ENCODE measurements at regions not wholly inside any gene's neighbourhood (a gene's known extent, or its start where the extent isn't known, plus 50 kb on each side); places are given as distances from the start of the nearest gene placed in this dataset.

DNA sequence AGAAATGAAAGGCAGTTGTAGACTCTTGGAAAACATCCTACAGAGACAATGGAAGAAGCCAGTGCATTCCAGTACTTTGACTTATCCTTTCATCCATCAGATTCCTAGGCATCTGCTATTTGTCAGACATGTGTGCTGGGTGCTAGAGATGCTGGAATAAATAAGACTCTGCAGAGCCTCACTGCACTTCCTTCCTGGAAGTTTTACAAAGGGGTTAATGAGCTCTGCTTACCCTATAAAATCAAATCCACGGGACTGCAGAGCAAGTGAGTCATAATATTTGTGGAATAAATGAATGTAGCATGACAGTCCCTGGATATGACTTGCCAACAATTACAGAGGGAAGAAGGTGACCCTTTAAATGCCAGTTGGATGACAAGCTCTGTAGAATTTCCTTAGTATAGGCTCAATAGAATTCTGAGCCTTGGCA is 52.7 kb upstream of the NPAS2 start:
- Histone ChIP-seq H3K9ac (replicated peaks; ENCODE audit: extremely low read depth, insufficient read depth, low read length) (peak overlapping the region; percentile 2), H2AFZ (ENCODE audit: low read depth, low read length) (no peak overlapping the region), H3K27me3 (ENCODE audit: control insufficient read depth in 2 of 2, insufficient read depth in 2 of 2, low read length in 2 of 2) (no peaks in the 10 kb centered on the region), H3K4me1 (ENCODE audit: control insufficient read depth, extremely low read depth, insufficient read depth, low read length) (peaks cover 25% of the 10 kb centered on the region), H4K20me1 (replicated peaks; ENCODE audit: control insufficient read depth, extremely low read depth, insufficient read depth, low read length) (no peaks in the 10 kb centered on the region), H3K9me3 (replicated peaks; ENCODE audit: control insufficient read depth, insufficient read depth, low read length) (no peaks in the 10 kb centered on the region), H3K27ac (ENCODE audit: insufficient read depth, low read depth, low read length) (peak overlapping the region; percentile 63), H3K36me3 (ENCODE audit: control insufficient read depth in 2 of 2, extremely low read depth in 1 of 2, insufficient read depth in 2 of 2, low read length in 2 of 2) (no peaks in the 10 kb centered on the region), H3K4me2 (ENCODE audit: insufficient read depth, low read length) (peak overlapping the region; percentile 22), H3K9me1 (replicated peaks; ENCODE audit: control insufficient read depth, extremely low read depth, insufficient read depth, low read length) (no peaks in the 10 kb centered on the region), H3K79me2 (ENCODE audit: control insufficient read depth, insufficient read depth, low read length) (no peaks in the 10 kb centered on the region), H3K4me3 (replicated peaks in 1 of 3; ENCODE audit: insufficient read depth in 1 of 3, low read depth in 1 of 3, low read length in 3 of 3) (no peak overlapping the region)
- intact Hi-C loops (cut with micrococcal nuclease): loop anchor here (2.0 kb wide), 1 partner anchor 52 kb away; no protein-coding TSS in a partner anchor
- POLR2A ChIA-PET: interaction anchor here (0.5 to 1.2 kb wide), 2 partner anchors 14 to 242 kb away, joined by 3 to 4 read pairs; no protein-coding TSS in a partner anchor
- peak; percentile 98 for FAIRE-seq
- peak; percentile 86 for DNase-seq (ENCODE audit: low read depth, low spot score)
- BruUV-seq (replicated peaks): no TSS peak
- CTCF ChIA-PET: interaction anchor here (0.9 to 3.3 kb wide), 11 partner anchors 10 to 218 kb away, joined by 3 to 17 read pairs (median 4); no protein-coding TSS in a partner anchor
- no peak for TF ChIP-seq EZH2 (IDR thresholded peaks at IDR 0.05; ENCODE audit: borderline replicate concordance, low read depth, low read length, severe bottlenecking)
- no peak for TF ChIP-seq MYC (IDR thresholded peaks at IDR 0.05; ENCODE audit: low read depth, low read length)
- peak; percentile 83 for TF ChIP-seq GATA2 (IDR thresholded peaks at IDR 0.05; ENCODE audit: insufficient read depth, insufficient read length, low read depth, low read length)
- peak; percentile 87 for TF ChIP-seq JUN (IDR thresholded peaks at IDR 0.05; ENCODE audit: borderline replicate concordance, insufficient read depth, insufficient read length, low read depth)
- peak; percentile 90 for TF ChIP-seq FOS (IDR thresholded peaks at IDR 0.05; ENCODE audit: borderline replicate concordance, insufficient read depth, low read length)
- peak; percentile 47 for TF ChIP-seq POLR2AphosphoS5 (IDR thresholded peaks at IDR 0.05; ENCODE audit: insufficient read depth, low read depth, low read length)
- no peak for TF ChIP-seq POLR2A (IDR thresholded peaks at IDR 0.05; ENCODE audit: low read depth, low read length)
- no peak for TF ChIP-seq CTCF (IDR thresholded peaks at IDR 0.05; ENCODE audit: extremely low read depth in 1 of 2, insufficient read depth in 1 of 2, low read depth in 1 of 2, low read length in 2 of 2)
- TF ChIP-seq MAX (IDR thresholded peaks at IDR 0.05; ENCODE audit: insufficient read depth, insufficient read length): no peak
- dilution Hi-C loops (cut with MboI; ENCODE audit: extremely low pct_ligation_motif_present, low sequenced_read_pairs): no loop called here
